ENCODE measurements at regions not wholly inside any gene's neighbourhood (a gene's known extent, or its start where the extent isn't known, plus 50 kb on each side); places are given as distances from the start of the nearest gene placed in this dataset.
"Not testable (repeated sequence)": the region's sequence is repeated elsewhere in the genome, so short reads cannot be mapped to it uniquely, and the experiment has no call there.

- Histone ChIP-seq H3K36me3 (replicated peaks in 1 of 2; ENCODE audit: control insufficient read depth in 2 of 2, insufficient read depth in 2 of 2, low read length in 2 of 2) (no peaks in the 10 kb centered on the region), H3K9ac (ENCODE audit: low read depth, low read length, poor library complexity) (no peak overlapping the region), H2BK5ac (ENCODE audit: low read length) (no peak overlapping the region), H4K91ac (ENCODE audit: low read depth, low read length, poor library complexity) (no peak overlapping the region), H3K4me1 (ENCODE audit: control insufficient read depth in 2 of 2, insufficient read depth in 1 of 2, low read depth in 1 of 2, low read length in 2 of 2) (peaks cover 0 to 26% of the 10 kb centered on the region in 2 donors), H3K23ac (ENCODE audit: low read depth, low read length, poor library complexity) (no peak overlapping the region), H4K8ac (ENCODE audit: low read depth, low read length) (no peak overlapping the region), H3K18ac (ENCODE audit: low read length) (no peak overlapping the region), H3K4ac (ENCODE audit: low read length) (no peak overlapping the region), H3K79me1 (ENCODE audit: low read depth, low read length) (no peaks in the 10 kb centered on the region), H2AFZ (ENCODE audit: low read length) (no peak overlapping the region), H2BK12ac (ENCODE audit: low read length) (no peak overlapping the region), H3K9me3 (replicated peaks in 1 of 2; ENCODE audit: control insufficient read depth in 2 of 2, insufficient read depth in 1 of 2, low read depth in 1 of 2, low read length in 2 of 2) (no peaks in the 10 kb centered on the region), H2AK5ac (ENCODE audit: low read depth, low read length) (peak overlapping the region; percentile 53), H3K27ac (replicated peaks; ENCODE audit: low read length) (no peak overlapping the region), H2BK15ac (ENCODE audit: low read length) (peak overlapping the region; percentile 30), H2BK120ac (ENCODE audit: low read depth, low read length) (no peak overlapping the region), H3K14ac (ENCODE audit: low read length) (no peak overlapping the region), H3K27me3 (ENCODE audit: control insufficient read depth in 3 of 3, insufficient read depth in 3 of 3, low read depth in 1 of 3, low read length in 3 of 3) (no peaks in the 10 kb centered on the region), H3K4me3 (ENCODE audit: low read length in 2 of 2) (no peak overlapping the region), H3K4me2 (ENCODE audit: insufficient read depth, low read length, poor library complexity, severe bottlenecking) (no peak overlapping the region)
- no CpG with 5 or more reads among the region's 2 CpGs for WGBS, 2 donors (ENCODE audit: extremely low coverage in 2 of 2, insufficient read length in 2 of 2, insufficient replicate concordance in 1 of 2)
- DNase-seq (ENCODE audit: low spot score) = no peak
Measured at GRCh38 chr19:29042450-29042849, 170.5 kb downstream of the UQCRFS1 start.

GRCh38 chr19:29040951-29041350 lies 172.0 kb downstream of the UQCRFS1 start:
- no peak overlapping the region for H2AK5ac ChIP-seq (ENCODE audit: low read depth, low read length)
- no peak overlapping the region for H2BK12ac ChIP-seq (ENCODE audit: low read length)
- H3K9ac ChIP-seq (ENCODE audit: low read depth, low read length, poor library complexity) = no peak overlapping the region
- no CpG with 5 or more reads among the region's 6 CpGs for WGBS, 2 donors (ENCODE audit: extremely low coverage in 2 of 2, insufficient read length in 2 of 2, insufficient replicate concordance in 1 of 2)
- no peaks in the 10 kb centered on the region for H3K27me3 ChIP-seq (ENCODE audit: control insufficient read depth in 3 of 3, insufficient read depth in 3 of 3, low read depth in 1 of 3, low read length in 3 of 3)
- no peaks in the 10 kb centered on the region for H3K79me1 ChIP-seq (ENCODE audit: low read depth, low read length)
- H3K36me3 ChIP-seq (replicated peaks in 1 of 2; ENCODE audit: control insufficient read depth in 2 of 2, insufficient read depth in 2 of 2, low read length in 2 of 2) = no peaks in the 10 kb centered on the region
- H3K18ac ChIP-seq (ENCODE audit: low read length) = no peak overlapping the region
- no peak overlapping the region for H4K8ac ChIP-seq (ENCODE audit: low read depth, low read length)
- peak overlapping the region; percentile 32 for H3K4me2 ChIP-seq (ENCODE audit: insufficient read depth, low read length, poor library complexity, severe bottlenecking)
- no peak overlapping the region for H3K4ac ChIP-seq (ENCODE audit: low read length)
- H2BK120ac ChIP-seq (ENCODE audit: low read depth, low read length) = no peak overlapping the region
- H3K9me3 ChIP-seq (replicated peaks in 1 of 2; ENCODE audit: control insufficient read depth in 2 of 2, insufficient read depth in 1 of 2, low read depth in 1 of 2, low read length in 2 of 2) = no peaks in the 10 kb centered on the region
- H2BK15ac ChIP-seq (ENCODE audit: low read length) = no peak overlapping the region
- H4K91ac ChIP-seq (ENCODE audit: low read depth, low read length, poor library complexity) = no peak overlapping the region
- H3K4me3 ChIP-seq (ENCODE audit: low read length in 2 of 2) = no peak overlapping the region
- peak; percentile 67 for DNase-seq (ENCODE audit: low spot score)
- no peak overlapping the region for H3K14ac ChIP-seq (ENCODE audit: low read length)
- no peak overlapping the region for H2BK5ac ChIP-seq (ENCODE audit: low read length)
- peak overlapping the region; percentile 81 for H3K27ac ChIP-seq (replicated peaks; ENCODE audit: low read length)
- no peak overlapping the region for H3K23ac ChIP-seq (ENCODE audit: low read depth, low read length, poor library complexity)
- H3K4me1 ChIP-seq (ENCODE audit: control insufficient read depth in 2 of 2, insufficient read depth in 1 of 2, low read depth in 1 of 2, low read length in 2 of 2) = peaks cover 0 to 20% of the 10 kb centered on the region in 2 donors
- no peak overlapping the region for H2AFZ ChIP-seq (ENCODE audit: low read length)

DNA sequence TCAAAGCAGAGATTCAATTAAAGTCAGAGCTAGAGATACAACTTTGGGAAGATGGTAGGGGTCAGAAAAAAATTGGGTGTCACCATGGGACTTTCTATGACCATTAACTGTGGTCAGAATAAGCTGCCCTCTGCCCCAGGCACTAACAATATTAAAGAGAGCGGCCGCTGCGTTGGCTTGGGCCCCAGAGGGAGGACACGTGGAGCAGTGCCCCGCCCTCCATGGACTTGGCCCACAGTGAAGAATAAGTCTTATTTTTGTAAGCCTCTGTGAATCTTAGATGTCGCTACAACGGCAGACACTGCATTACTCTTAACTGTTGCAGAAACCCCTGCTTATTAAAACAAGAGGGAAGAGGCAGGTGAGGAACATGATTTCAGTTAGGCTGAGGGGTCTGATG lies 172.7 kb downstream of the UQCRFS1 start:
- Histone ChIP-seq H3K23ac (ENCODE audit: low read depth, low read length, poor library complexity) (no peak overlapping the region), H3K27ac (replicated peaks; ENCODE audit: low read length) (no peak overlapping the region), H3K79me1 (ENCODE audit: low read depth, low read length) (no peaks in the 10 kb centered on the region), H2BK12ac (ENCODE audit: low read length) (no peak overlapping the region), H3K9ac (ENCODE audit: low read depth, low read length, poor library complexity) (no peak overlapping the region), H2BK15ac (ENCODE audit: low read length) (no peak overlapping the region), H2BK120ac (ENCODE audit: low read depth, low read length) (no peak overlapping the region), H3K27me3 (ENCODE audit: control insufficient read depth in 3 of 3, insufficient read depth in 3 of 3, low read depth in 1 of 3, low read length in 3 of 3) (no peaks in the 10 kb centered on the region), H3K36me3 (replicated peaks in 1 of 2; ENCODE audit: control insufficient read depth in 2 of 2, insufficient read depth in 2 of 2, low read length in 2 of 2) (no peaks in the 10 kb centered on the region), H4K91ac (ENCODE audit: low read depth, low read length, poor library complexity) (no peak overlapping the region), H3K9me3 (replicated peaks in 1 of 2; ENCODE audit: control insufficient read depth in 2 of 2, insufficient read depth in 1 of 2, low read depth in 1 of 2, low read length in 2 of 2) (no peaks in the 10 kb centered on the region), H2BK5ac (ENCODE audit: low read length) (no peak overlapping the region), H3K4me2 (ENCODE audit: insufficient read depth, low read length, poor library complexity, severe bottlenecking) (no peak overlapping the region), H2AFZ (ENCODE audit: low read length) (no peak overlapping the region), H2AK5ac (ENCODE audit: low read depth, low read length) (no peak overlapping the region), H3K4ac (ENCODE audit: low read length) (no peak overlapping the region), H3K14ac (ENCODE audit: low read length) (no peak overlapping the region), H3K4me3 (ENCODE audit: low read length in 2 of 2) (no peak overlapping the region), H3K4me1 (ENCODE audit: control insufficient read depth in 2 of 2, insufficient read depth in 1 of 2, low read depth in 1 of 2, low read length in 2 of 2) (peaks cover 0 to 16% of the 10 kb centered on the region in 2 donors), H3K18ac (ENCODE audit: low read length) (no peak overlapping the region), H4K8ac (ENCODE audit: low read depth, low read length) (no peak overlapping the region)
- no peak for DNase-seq (ENCODE audit: low spot score)
- no CpG with 5 or more reads among the region's 7 CpGs for WGBS, 2 donors (ENCODE audit: extremely low coverage in 2 of 2, insufficient read length in 2 of 2, insufficient replicate concordance in 1 of 2)

- not testable (repeated sequence) for H3K27me3 ChIP-seq (ENCODE audit: control insufficient read depth in 3 of 3, insufficient read depth in 3 of 3, low read depth in 1 of 3, low read length in 3 of 3); H4K91ac ChIP-seq (ENCODE audit: low read depth, low read length, poor library complexity); H4K8ac ChIP-seq (ENCODE audit: low read depth, low read length); H3K4ac ChIP-seq (ENCODE audit: low read length); H2BK15ac ChIP-seq (ENCODE audit: low read length); H2BK120ac ChIP-seq (ENCODE audit: low read depth, low read length); H2BK5ac ChIP-seq (ENCODE audit: low read length); H3K79me1 ChIP-seq (ENCODE audit: low read depth, low read length); DNase-seq (ENCODE audit: low spot score); H3K23ac ChIP-seq (ENCODE audit: low read depth, low read length, poor library complexity); H3K4me2 ChIP-seq (ENCODE audit: insufficient read depth, low read length, poor library complexity, severe bottlenecking); H2AK5ac ChIP-seq (ENCODE audit: low read depth, low read length); H3K27ac ChIP-seq (replicated peaks; ENCODE audit: low read length); H3K9me3 ChIP-seq (replicated peaks in 1 of 2; ENCODE audit: control insufficient read depth in 2 of 2, insufficient read depth in 1 of 2, low read depth in 1 of 2, low read length in 2 of 2); H2BK12ac ChIP-seq (ENCODE audit: low read length); H3K36me3 ChIP-seq (replicated peaks in 1 of 2; ENCODE audit: control insufficient read depth in 2 of 2, insufficient read depth in 2 of 2, low read length in 2 of 2); H2AFZ ChIP-seq (ENCODE audit: low read length); H3K14ac ChIP-seq (ENCODE audit: low read length); H3K4me3 ChIP-seq (ENCODE audit: low read length in 2 of 2); H3K18ac ChIP-seq (ENCODE audit: low read length); H3K9ac ChIP-seq (ENCODE audit: low read depth, low read length, poor library complexity)
- no CpG with 5 or more reads among the region's 3 CpGs for WGBS, 2 donors (ENCODE audit: extremely low coverage in 2 of 2, insufficient read length in 2 of 2, insufficient replicate concordance in 1 of 2)
- peaks cover 0 to 16% of the 10 kb centered on the region in 2 donors for H3K4me1 ChIP-seq (ENCODE audit: control insufficient read depth in 2 of 2, insufficient read depth in 1 of 2, low read depth in 1 of 2, low read length in 2 of 2)
Measured at GRCh38 chr19:29039036-29039435, 173.9 kb downstream of the UQCRFS1 start.

Measured in neuronal stem cell (in vitro differentiated cells).